RKO (cell line): ENCODE measurements at regions not wholly inside any gene's neighbourhood (a gene's known extent, or its start where the extent isn't known, plus 50 kb on each side); places are given as distances from the start of the nearest gene placed in this dataset.
"Not testable (repeated sequence)": the region's sequence is repeated elsewhere in the genome, so short reads cannot be mapped to it uniquely, and the experiment has no call there.

Experiments
- DNase-seq: peaks from one replicate; pipeline ENCODE4 v3.0.0-alpha.2; 2016; ENCODE audit warnings: low spot score

- no peak for DNase-seq
Measured at GRCh38 chr17:27065588-27065987, 228.3 kb upstream of the WSB1 start.

- no peak for DNase-seq
Measured at GRCh38 chr17:27066315-27066714, 227.6 kb upstream of the WSB1 start.

- DNase-seq = peak; percentile 2
Measured at GRCh38 chr17:27069842-27070508, 223.9 kb upstream of the WSB1 start.

GRCh38 chr17:27070836-27071235 lies 223.1 kb upstream of the WSB1 start:
- no peak for DNase-seq

- no peak for DNase-seq
Measured at GRCh38 chr17:27072885-27073284, 221.0 kb upstream of the WSB1 start.

GRCh38 chr17:27076814-27077213 lies 217.1 kb upstream of the WSB1 start:
- no peak for DNase-seq

GRCh38 chr17:27078296-27078695 lies 215.6 kb upstream of the WSB1 start:
- no peak for DNase-seq

GRCh38 chr17:27079660-27080059 lies 214.3 kb upstream of the WSB1 start:
- no peak for DNase-seq

- DNase-seq = no peak
Measured at GRCh38 chr17:27081002-27081638, 212.8 kb upstream of the WSB1 start.

GRCh38 chr17:27082023-27082774 lies 211.7 kb upstream of the WSB1 start:
- DNase-seq = no peak

GRCh38 chr17:27082775-27083154 lies 211.1 kb upstream of the WSB1 start:
- DNase-seq = no peak

- no peak for DNase-seq
Measured at GRCh38 chr17:27083408-27084185, 210.3 kb upstream of the WSB1 start.

- DNase-seq = no peak
Measured at GRCh38 chr17:27085517-27085916, 208.4 kb upstream of the WSB1 start.

GRCh38 chr17:27086526-27086925 lies 207.4 kb upstream of the WSB1 start:
- DNase-seq = no peak

GRCh38 chr17:27087935-27088766 lies 205.8 kb upstream of the WSB1 start:
- no peak for DNase-seq

GRCh38 chr17:27088767-27089078 lies 205.2 kb upstream of the WSB1 start:
- DNase-seq = no peak

GRCh38 chr17:27089079-27089928 lies 204.6 kb upstream of the WSB1 start:
- DNase-seq = not testable (repeated sequence)

- DNase-seq = no peak
Measured at GRCh38 chr17:27089929-27090247, 204.0 kb upstream of the WSB1 start.

- not testable (repeated sequence) for DNase-seq
Measured at GRCh38 chr17:27090450-27091042, 203.4 kb upstream of the WSB1 start.

GRCh38 chr17:27091043-27091497 lies 202.8 kb upstream of the WSB1 start:
- no peak for DNase-seq
